ENCODE measurements at regions not wholly inside any gene's neighbourhood (a gene's known extent, or its start where the extent isn't known, plus 50 kb on each side); places are given as distances from the start of the nearest gene placed in this dataset.
"Not testable (repeated sequence)": the region's sequence is repeated elsewhere in the genome, so short reads cannot be mapped to it uniquely, and the experiment has no call there.

DNA sequence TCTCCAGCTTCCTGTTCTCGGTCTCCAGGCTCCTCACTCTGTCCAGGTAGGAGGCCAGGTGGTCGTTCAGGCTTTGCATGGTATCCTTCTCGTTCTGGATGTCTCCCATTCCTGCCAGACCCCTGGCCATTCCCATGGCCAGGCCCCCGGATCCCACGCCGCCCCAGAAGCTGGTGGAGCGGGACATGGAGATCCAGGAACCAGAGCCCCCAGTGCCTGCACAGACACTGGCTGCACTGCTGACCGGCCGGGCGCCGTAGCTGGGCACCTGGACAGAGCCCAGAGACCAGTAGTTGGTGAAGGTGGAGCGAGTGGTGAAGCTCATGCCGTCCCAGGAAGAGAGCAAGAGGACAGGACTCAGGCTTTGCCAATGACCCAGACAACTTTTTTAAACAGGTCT is 129.1 kb upstream of the WDR75 start:
- no peaks in the 10 kb centered on the region for H3K27me3 Mint-ChIP-seq
- peaks cover 0 to 2% of the 10 kb centered on the region in 2 donors for H3K9me3 Mint-ChIP-seq
- H3K4me1 Mint-ChIP-seq: no peaks in the 10 kb centered on the region
- no peak for DNase-seq
- H3K27ac Mint-ChIP-seq: no peak overlapping the region
- H3K4me3 Mint-ChIP-seq: no peak overlapping the region
- no peaks in the 10 kb centered on the region for H3K36me3 Mint-ChIP-seq
- ATAC-seq (replicated peaks): no peak

DNA sequence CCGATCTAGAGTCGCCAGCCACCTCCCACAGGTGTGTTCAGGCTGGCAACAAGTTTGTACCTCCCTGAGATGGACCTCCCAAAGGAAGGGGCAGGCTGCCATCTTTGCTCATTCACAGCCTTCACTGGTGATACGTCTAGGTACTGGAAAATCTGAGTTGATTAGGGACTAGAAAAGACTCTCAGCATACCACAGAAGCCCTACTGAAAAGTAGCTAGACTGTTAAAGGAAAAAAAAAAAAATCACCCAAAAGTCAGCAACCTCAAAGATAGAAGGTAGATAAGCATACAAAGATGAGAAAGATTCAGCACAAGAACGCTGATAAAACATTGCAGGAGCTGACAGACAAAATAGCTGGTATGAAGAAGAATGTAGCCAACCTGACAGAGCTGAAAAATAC is 128.6 kb upstream of the WDR75 start:
- no peak overlapping the region for H3K4me3 Mint-ChIP-seq
- no peak for ATAC-seq (replicated peaks)

DNA sequence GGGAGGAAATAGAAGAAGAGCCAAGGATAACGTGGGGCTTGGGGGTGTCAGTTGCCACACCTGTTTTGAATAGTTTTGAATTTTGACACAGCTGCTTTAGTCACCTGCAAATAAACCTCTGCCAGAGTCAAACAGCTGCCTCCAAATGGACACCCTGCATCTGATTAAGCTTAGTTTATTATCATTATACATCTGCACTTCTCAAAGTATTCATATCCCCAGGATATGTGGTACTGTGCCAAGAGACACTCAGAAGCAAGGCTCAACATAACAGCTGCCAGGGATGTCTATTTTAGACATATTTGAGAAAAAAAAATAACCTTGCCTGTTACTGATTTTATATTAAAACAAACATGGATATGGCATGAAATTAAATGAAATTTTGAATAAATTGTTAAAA is 122.5 kb upstream of the WDR75 start:
- no peak for ATAC-seq (replicated peaks)
- Mint-ChIP-seq H3K36me3 (no peaks in the 10 kb centered on the region), H3K9me3 (peaks cover 7 to 22% of the 10 kb centered on the region in 2 donors), H3K27ac (no peak overlapping the region), H3K4me3 (no peak overlapping the region), H3K4me1 (no peaks in the 10 kb centered on the region), H3K27me3 (no peaks in the 10 kb centered on the region)
- no peak for DNase-seq

More for the DNA sequence above, 128.6 kb upstream of the WDR75 start:
- Mint-ChIP-seq H3K4me1 (no peaks in the 10 kb centered on the region), H3K36me3 (no peaks in the 10 kb centered on the region), H3K27me3 (no peaks in the 10 kb centered on the region), H3K9me3 (peaks cover 0 to 2% of the 10 kb centered on the region in 2 donors), H3K27ac (no peak overlapping the region)
- no peak for DNase-seq

DNA sequence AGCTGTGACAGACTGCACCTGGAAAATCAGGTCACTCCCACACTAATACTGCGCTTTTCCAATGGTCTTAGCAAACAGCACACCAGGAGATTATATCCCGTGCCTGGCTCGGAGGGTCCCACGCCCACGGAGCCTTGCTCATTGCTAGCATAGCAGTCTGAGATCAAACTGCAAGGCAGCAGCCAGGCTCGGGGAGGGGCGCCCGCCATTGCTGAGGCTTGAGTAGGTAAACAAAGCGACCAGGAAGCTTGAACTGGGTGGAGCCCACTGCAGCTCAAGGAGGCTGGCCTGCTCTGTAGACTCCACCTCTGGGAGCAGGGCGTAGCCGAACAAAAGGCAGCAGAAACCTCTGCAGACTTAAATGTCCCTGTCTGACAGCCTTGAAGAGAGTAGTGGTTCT is 121.8 kb upstream of the WDR75 start:
- H3K9me3 Mint-ChIP-seq: peaks cover 7 to 22% of the 10 kb centered on the region in 2 donors
- H3K27ac Mint-ChIP-seq; DNase-seq; H3K27me3 Mint-ChIP-seq; H3K4me1 Mint-ChIP-seq; H3K36me3 Mint-ChIP-seq; H3K4me3 Mint-ChIP-seq; ATAC-seq (replicated peaks): not testable (repeated sequence)

DNA sequence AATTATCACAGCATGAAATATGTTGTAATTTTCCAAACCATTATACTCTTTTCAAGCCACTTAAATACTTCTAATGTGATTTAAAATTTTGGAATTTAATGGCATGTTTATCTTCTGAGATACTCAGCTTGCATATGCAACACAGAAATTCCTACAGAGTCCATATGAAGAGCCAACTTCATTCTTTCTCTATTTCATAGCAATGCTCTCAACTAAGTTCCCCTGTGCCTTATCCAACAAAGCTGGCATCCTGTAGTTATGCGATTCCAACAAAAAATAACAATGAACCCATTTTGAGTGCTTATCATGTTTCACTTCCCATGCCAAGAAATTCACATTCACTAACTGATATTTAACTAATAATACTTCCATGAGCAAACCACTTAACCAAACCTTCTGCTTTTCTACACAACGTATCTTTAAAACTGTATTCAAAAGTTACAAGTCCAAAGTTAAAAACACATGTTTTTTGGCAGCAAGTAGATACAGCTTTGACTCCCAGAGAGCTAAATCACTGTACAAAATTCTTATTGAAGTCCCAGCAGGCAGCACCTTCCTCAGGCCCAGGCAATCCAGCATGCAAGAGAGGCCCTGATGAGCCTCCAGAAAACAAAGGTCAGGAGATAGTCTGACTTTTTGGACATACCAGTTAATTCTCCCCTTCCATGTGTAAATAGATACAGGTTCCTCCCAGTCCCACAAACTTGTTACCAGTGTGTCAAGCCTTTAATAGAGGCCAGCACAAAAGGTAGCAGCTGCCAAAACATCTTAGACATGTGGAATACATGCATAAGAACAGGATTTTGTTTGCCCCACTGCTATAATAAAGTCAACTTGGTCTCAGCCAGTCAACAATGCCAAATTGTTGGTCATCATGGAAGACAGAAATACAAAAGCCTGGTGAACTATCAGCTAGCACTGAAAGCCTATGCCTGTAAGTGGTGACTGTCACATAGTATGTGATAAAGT is 113.1 kb upstream of the WDR75 start:
- Mint-ChIP-seq H3K4me1 (no peaks in the 10 kb centered on the region), H3K36me3 (no peaks in the 10 kb centered on the region), H3K27me3 (no peaks in the 10 kb centered on the region), H3K9me3 (peaks cover 5% of the 10 kb centered on the region in 2 donors), H3K27ac (no peak overlapping the region), H3K4me3 (no peak overlapping the region)
- ATAC-seq (replicated peaks) (no peak), DNase-seq (no peak)

DNA sequence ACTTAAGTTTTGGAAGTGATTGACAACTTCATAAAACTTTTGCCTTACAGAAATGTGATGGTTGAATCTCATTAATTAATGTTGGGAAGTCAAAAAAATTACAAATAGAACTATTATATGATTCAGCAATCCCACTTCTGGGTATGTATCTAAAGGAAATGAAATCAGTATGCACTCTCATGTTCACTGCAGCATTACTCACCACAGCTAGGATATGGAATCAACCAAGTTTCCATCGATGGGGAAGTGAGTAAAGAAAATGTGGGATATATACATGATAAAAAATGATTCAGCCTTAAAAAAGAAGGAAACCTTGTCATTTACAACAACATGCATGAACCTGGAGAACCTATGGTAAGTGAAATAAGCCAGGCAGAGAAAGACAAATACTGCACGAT is 112.4 kb upstream of the WDR75 start:
- H3K4me1 Mint-ChIP-seq: no peaks in the 10 kb centered on the region
- no peaks in the 10 kb centered on the region for H3K36me3 Mint-ChIP-seq
- peaks cover 3 to 5% of the 10 kb centered on the region in 2 donors for H3K9me3 Mint-ChIP-seq
- no peak overlapping the region for H3K4me3 Mint-ChIP-seq
- no peak for ATAC-seq (replicated peaks)
- DNase-seq: no peak
- H3K27ac Mint-ChIP-seq: no peak overlapping the region
- H3K27me3 Mint-ChIP-seq: no peaks in the 10 kb centered on the region

DNA sequence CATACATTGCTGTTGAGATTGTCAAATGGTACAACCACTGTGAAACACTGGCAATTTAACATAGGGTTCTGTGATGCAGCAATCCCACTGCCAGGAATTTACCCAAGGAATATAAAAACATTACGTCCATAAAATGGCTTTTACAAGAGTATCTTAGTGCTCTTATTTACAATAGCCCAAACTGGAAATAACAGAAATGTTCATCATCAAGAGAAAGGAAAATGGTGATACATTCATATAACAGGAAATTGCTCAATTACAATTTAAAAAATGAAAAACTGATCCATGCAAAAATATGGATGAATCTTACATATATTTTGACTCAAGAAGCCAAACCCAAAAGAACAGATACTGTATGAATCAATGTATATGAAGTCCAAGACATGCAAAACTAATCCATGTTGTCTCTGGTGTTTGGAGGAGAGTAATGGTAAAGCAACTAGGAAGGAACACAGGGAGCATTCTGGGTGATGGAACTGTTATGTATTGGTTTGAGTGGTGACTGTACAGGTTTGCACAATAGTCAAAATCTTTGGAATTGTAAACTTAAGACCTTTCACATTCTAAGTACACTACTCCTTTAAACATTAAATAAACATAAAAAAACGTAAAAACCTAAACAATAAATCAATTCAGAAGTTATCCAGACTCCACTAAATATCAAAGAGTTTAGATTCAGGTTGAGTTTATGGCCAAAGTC is 104.8 kb upstream of the WDR75 start:
- no peaks in the 10 kb centered on the region for H3K4me1 Mint-ChIP-seq
- H3K36me3 Mint-ChIP-seq: no peaks in the 10 kb centered on the region
- no peak overlapping the region for H3K4me3 Mint-ChIP-seq
- no peak overlapping the region for H3K27ac Mint-ChIP-seq
- ATAC-seq (replicated peaks): no peak
- H3K27me3 Mint-ChIP-seq: no peaks in the 10 kb centered on the region
- peaks cover 7 to 17% of the 10 kb centered on the region in 2 donors for H3K9me3 Mint-ChIP-seq
- no peak for DNase-seq

DNA sequence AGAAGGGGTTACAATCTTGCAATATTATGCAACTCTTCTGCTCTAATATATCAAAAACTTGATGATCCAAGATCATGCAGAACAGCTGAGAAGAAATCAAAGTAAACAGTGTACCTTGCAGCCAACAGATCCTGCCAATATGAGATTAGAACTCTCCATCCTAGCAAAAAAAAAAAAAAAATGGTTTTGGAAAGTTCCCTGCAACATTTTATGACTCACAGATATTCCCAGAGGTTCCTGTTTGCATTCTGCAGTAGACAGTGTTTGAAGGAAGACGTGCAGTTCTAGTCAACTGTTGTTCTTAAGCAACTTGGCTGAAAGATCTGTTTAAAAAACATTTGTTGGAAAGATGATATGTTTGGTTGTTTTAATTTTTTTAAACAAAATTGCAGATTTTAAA is 103.6 kb upstream of the WDR75 start:
- ATAC-seq (replicated peaks) (no peak), DNase-seq (no peak)
- H3K27me3 Mint-ChIP-seq: no peaks in the 10 kb centered on the region
- no peaks in the 10 kb centered on the region for H3K36me3 Mint-ChIP-seq
- H3K27ac Mint-ChIP-seq: no peak overlapping the region
- no peak overlapping the region for H3K4me3 Mint-ChIP-seq
- H3K9me3 Mint-ChIP-seq: peaks cover 4 to 14% of the 10 kb centered on the region in 2 donors
- no peaks in the 10 kb centered on the region for H3K4me1 Mint-ChIP-seq

DNA sequence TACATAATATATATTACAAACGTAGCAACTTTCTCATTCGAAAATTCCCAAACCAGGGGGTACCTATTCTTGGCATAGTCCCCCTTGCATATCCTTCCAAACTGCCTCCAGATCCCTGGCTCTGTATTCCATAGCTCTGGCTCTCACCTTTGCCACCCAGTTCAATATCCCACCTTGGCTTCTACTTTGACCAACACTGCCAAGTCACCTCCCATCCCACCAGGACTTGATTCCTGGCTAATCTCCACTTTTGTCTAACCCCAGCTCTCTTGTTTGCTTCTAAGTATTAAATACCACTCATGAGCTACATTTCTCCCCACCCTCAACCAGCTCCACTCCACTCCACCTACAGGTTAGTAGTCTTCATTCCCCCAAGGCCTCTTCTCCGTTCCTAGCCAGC is 103.2 kb upstream of the WDR75 start:
- no peak for ATAC-seq (replicated peaks)
- DNase-seq: no peak
- Mint-ChIP-seq H3K4me3 (no peak overlapping the region), H3K36me3 (no peaks in the 10 kb centered on the region), H3K27ac (no peak overlapping the region), H3K9me3 (peaks cover 4 to 13% of the 10 kb centered on the region in 2 donors), H3K27me3 (no peaks in the 10 kb centered on the region), H3K4me1 (no peaks in the 10 kb centered on the region)

DNA sequence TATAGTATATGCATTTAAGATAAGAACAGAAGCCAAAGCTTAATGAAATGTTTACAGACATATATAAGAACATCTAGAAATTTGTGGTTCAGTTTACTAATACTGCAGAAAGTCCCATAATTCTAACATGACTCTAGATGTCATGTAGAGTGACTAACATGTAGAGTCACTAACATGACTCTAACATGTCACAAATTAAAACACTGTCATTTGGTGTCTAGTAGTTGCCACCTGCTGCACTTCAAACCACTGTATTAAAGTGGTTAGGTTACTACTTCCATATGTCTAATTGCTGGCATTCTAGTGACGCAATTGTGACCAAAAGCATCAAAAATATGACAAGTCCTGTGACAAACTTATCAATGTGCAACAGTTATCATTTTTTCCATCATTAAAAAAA is 100.2 kb upstream of the WDR75 start:
- Mint-ChIP-seq H3K4me3 (no peak overlapping the region), H3K27me3 (no peaks in the 10 kb centered on the region), H3K36me3 (no peaks in the 10 kb centered on the region), H3K4me1 (no peaks in the 10 kb centered on the region), H3K27ac (no peak overlapping the region), H3K9me3 (peaks cover 6 to 13% of the 10 kb centered on the region in 2 donors)
- no peak for ATAC-seq (replicated peaks)
- no peak for DNase-seq

DNA sequence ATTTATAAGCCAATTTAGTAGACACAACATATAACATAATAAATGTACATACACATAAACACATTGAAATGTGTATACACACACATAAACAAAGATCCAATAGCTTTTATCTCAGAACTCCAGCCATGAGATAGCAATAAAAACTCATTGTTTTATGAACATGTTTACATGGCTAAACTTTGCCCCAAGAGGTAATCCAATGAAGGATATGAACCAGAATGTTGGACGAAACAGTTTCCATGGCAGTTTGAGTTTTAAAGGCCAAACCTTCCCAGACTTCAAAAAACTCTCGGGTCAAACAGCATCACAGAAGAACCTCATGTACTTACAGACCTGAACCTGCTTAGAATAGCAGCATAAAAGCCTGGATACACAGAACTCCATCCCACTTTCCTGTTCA is 97.2 kb upstream of the WDR75 start:
- H3K4me3 Mint-ChIP-seq: no peak overlapping the region
- H3K9me3 Mint-ChIP-seq: peaks cover 4% of the 10 kb centered on the region in 2 donors
- ATAC-seq (replicated peaks) (no peak), DNase-seq (no peak)
- H3K27me3 Mint-ChIP-seq: no peaks in the 10 kb centered on the region
- H3K27ac Mint-ChIP-seq: no peak overlapping the region
- H3K4me1 Mint-ChIP-seq: no peaks in the 10 kb centered on the region
- H3K36me3 Mint-ChIP-seq: no peaks in the 10 kb centered on the region

DNA sequence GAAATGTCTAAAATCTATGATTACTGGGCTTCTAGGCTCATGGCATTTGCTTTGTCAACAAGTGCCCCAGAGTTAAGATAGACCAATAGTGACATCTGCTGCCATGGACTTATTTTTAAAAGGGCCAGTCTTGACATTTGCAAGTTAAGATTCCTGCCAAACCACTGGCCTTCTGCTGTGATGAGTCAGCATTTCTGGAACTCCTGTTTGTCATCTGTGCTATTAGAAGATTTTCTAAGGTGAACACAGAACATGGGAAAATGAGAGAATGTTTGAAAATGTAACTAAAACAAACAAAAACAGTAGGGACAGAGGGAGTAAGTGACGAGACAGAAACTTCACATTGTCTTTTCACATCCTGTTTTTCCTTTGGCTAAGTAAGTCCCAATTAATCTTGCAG is 93.7 kb upstream of the WDR75 start:
- Mint-ChIP-seq H3K27ac (no peak overlapping the region), H3K4me3 (no peak overlapping the region), H3K27me3 (no peaks in the 10 kb centered on the region), H3K36me3 (no peaks in the 10 kb centered on the region), H3K9me3 (peaks cover 0 to 2% of the 10 kb centered on the region in 2 donors), H3K4me1 (no peaks in the 10 kb centered on the region)
- DNase-seq (no peak), ATAC-seq (replicated peaks) (peak in 1 of 2 donors; percentile 29)

DNA sequence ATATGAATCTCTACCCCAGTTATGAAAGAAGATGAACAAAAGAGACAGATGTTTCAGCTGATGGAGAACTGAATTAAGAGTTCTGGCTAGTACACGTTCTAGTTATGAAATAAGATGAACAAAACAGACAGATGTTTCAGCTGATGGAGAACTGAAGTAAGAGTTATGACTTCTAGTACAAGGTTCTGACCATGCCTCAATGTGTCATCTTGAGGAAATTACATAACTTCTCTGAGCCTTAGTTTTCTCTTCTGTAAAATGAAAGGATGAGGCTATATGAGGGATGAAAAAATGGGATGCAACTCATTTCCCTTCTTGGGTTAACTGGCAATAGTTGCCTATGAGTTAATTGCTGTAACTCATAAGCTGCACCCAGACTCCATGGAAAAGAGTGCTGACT is 92.9 kb upstream of the WDR75 start:
- DNase-seq: no peak
- no peaks in the 10 kb centered on the region for H3K27me3 Mint-ChIP-seq
- H3K36me3 Mint-ChIP-seq: no peaks in the 10 kb centered on the region
- H3K4me1 Mint-ChIP-seq: no peaks in the 10 kb centered on the region
- no peak overlapping the region for H3K4me3 Mint-ChIP-seq
- no peak for ATAC-seq (replicated peaks)
- no peak overlapping the region for H3K27ac Mint-ChIP-seq
- peaks cover 0 to 2% of the 10 kb centered on the region in 2 donors for H3K9me3 Mint-ChIP-seq

DNA sequence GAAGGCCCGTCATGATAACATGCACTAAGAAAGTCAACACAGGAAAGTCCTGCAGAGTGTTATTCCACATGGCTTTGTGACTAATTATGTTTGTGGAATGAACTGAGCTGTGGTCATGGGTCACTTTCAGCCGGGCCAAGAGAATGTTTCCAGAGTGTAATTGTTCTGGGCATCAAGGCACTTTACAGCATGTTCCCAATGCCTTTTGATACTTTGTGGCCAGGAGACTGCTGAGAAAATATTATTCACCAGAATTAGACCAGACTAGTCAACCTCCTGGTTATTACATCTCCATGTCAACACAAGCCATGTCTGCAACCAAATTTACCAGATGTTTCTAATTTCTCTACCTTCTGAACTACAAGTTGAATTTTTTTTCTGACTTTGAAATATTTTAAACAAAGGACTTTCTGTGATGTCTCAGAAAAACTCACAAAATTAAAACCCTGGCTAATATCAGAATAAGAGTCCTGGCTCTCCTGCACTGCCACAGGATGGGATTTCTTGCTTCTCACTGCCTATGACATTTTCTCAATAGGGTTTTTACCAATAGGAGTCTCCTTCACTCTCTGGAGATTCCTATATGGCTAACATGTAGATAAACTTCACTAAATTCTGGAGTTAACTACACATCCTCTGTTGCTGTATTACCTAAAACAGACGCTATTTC is 90.6 kb upstream of the WDR75 start:
- H3K27ac Mint-ChIP-seq: no peak overlapping the region
- no peaks in the 10 kb centered on the region for H3K36me3 Mint-ChIP-seq
- H3K4me1 Mint-ChIP-seq: no peaks in the 10 kb centered on the region
- H3K9me3 Mint-ChIP-seq: peaks cover 2 to 4% of the 10 kb centered on the region in 2 donors
- DNase-seq: no peak
- no peaks in the 10 kb centered on the region for H3K27me3 Mint-ChIP-seq
- no peak for ATAC-seq (replicated peaks)
- no peak overlapping the region for H3K4me3 Mint-ChIP-seq

Measured in stimulated activated naive B cell treated with anti-CD40 and anti-IgM and Interleukin-4, amounts not matched to agents 10 μg/mL and 1 μg/mL and 100 μg/mL, for 72 hours (primary cell).